Neuronal stem cell (in vitro differentiated cells): ENCODE measurements at regions not wholly inside any gene's neighbourhood (a gene's known extent, or its start where the extent isn't known, plus 50 kb on each side); places are given as distances from the start of the nearest gene placed in this dataset.
"Not testable (repeated sequence)": the region's sequence is repeated elsewhere in the genome, so short reads cannot be mapped to it uniquely, and the experiment has no call there.

Experiments
- DNase-seq: peaks from one replicate; pipeline ENCODE4 v3.0.0-alpha.2; 2013; ENCODE audit warnings: low spot score
- H2AFZ ChIP-seq: one replicate; pipeline ENCODE4 v1.6.1; 2013; ENCODE audit warnings: mild to moderate bottlenecking, low read length, inconsistent platforms
- H2AK5ac ChIP-seq: 2 replicates; pipeline ENCODE4 v1.6.1; 2013; ENCODE audit warnings: low read depth, mild to moderate bottlenecking, inconsistent platforms, low read length, moderate library complexity, mixed read lengths
- H2BK120ac ChIP-seq: 2 replicates; pipeline ENCODE4 v1.6.1; 2013; ENCODE audit warnings: low read depth, mild to moderate bottlenecking, inconsistent platforms, low read length, moderate library complexity, mixed read lengths
- H2BK12ac ChIP-seq: one replicate; pipeline ENCODE4 v1.6.1; 2013; ENCODE audit warnings: low read length, inconsistent platforms
- H2BK15ac ChIP-seq: 2 replicates; pipeline ENCODE4 v1.6.1; 2013; ENCODE audit warnings: mild to moderate bottlenecking, low read length, inconsistent platforms, mixed read lengths
- H2BK5ac ChIP-seq: one replicate; pipeline ENCODE4 v1.6.1; 2013; ENCODE audit warnings: inconsistent platforms, mild to moderate bottlenecking, low read length, moderate library complexity
- H3K14ac ChIP-seq: one replicate; pipeline ENCODE4 v1.6.1; 2013; ENCODE audit warnings: low read length, inconsistent platforms
- H3K18ac ChIP-seq: 2 replicates; pipeline ENCODE4 v1.6.1; 2013; ENCODE audit warnings: low read length, inconsistent platforms
- H3K23ac ChIP-seq: 2 replicates; pipeline ENCODE4 v1.6.1; 2013; ENCODE audit warnings: low read depth, mild to moderate bottlenecking, mixed read lengths, low read length, inconsistent platforms; ENCODE audit not compliant: poor library complexity
- H3K27ac ChIP-seq: replicated peaks from 3 replicates; pipeline ENCODE4 v1.5.1; 2013; ENCODE audit warnings: low read length, inconsistent platforms
- H3K27me3 ChIP-seq, 3 experiments: 2 replicates each; pipeline ENCODE4 v1.6.1; 2013; ENCODE audit warnings: low read length in 3 of 3, mild to moderate bottlenecking in 2 of 3, inconsistent platforms in 1 of 3, low read depth in 1 of 3, mixed read lengths in 1 of 3, moderate library complexity in 1 of 3; ENCODE audit not compliant: control insufficient read depth in 3 of 3, insufficient read depth in 3 of 3
- H3K36me3 ChIP-seq, 2 donors: replicated peaks in 1 of 2; 2 replicates each; pipeline ENCODE4 v1.6.1; 2013; ENCODE audit warnings: low read length in 2 of 2; ENCODE audit not compliant: control insufficient read depth in 2 of 2, insufficient read depth in 2 of 2
- H3K4ac ChIP-seq: 2 replicates; pipeline ENCODE4 v1.6.1; 2013; ENCODE audit warnings: inconsistent platforms, mild to moderate bottlenecking, low read length, moderate library complexity
- H3K4me1 ChIP-seq, 2 donors: 1 replicate in 1 of 2; 2 replicates in 1 of 2; pipeline ENCODE4 v1.6.1; 2013; ENCODE audit warnings: low read length in 2 of 2, low read depth in 1 of 2; ENCODE audit not compliant: control insufficient read depth in 2 of 2, insufficient read depth in 1 of 2
- H3K4me2 ChIP-seq: one replicate; pipeline ENCODE4 v1.6.1; 2013; ENCODE audit warnings: mild to moderate bottlenecking, low read length, inconsistent platforms; ENCODE audit not compliant: insufficient read depth, poor library complexity, severe bottlenecking
- H3K4me3 ChIP-seq, 2 donors: 2 replicates each; pipeline ENCODE4 v1.5.1; 2013; ENCODE audit warnings: low read length in 2 of 2, mild to moderate bottlenecking in 2 of 2, inconsistent platforms in 1 of 2, moderate library complexity in 1 of 2
- H3K79me1 ChIP-seq: one replicate; pipeline ENCODE4 v1.6.1; 2013; ENCODE audit warnings: low read depth, mild to moderate bottlenecking, inconsistent platforms, low read length, moderate library complexity
- H3K9ac ChIP-seq: one replicate; pipeline ENCODE4 v1.6.1; 2013; ENCODE audit warnings: mild to moderate bottlenecking, low read depth, low read length, inconsistent platforms; ENCODE audit not compliant: poor library complexity
- H3K9me3 ChIP-seq, 2 donors: replicated peaks in 1 of 2; 2 replicates each; pipeline versions ENCODE3 to v1.6.1; 2013; ENCODE audit warnings: low read length in 2 of 2, mild to moderate bottlenecking in 2 of 2, inconsistent platforms in 1 of 2, low read depth in 1 of 2, mixed read lengths in 1 of 2, moderate library complexity in 1 of 2; ENCODE audit not compliant: control insufficient read depth in 2 of 2, insufficient read depth in 1 of 2
- H4K8ac ChIP-seq: one replicate; pipeline ENCODE4 v1.6.1; 2013; ENCODE audit warnings: low read depth, mild to moderate bottlenecking, inconsistent platforms, low read length, moderate library complexity
- H4K91ac ChIP-seq: one replicate; pipeline ENCODE4 v1.6.1; 2013; ENCODE audit warnings: low read length, low read depth, mild to moderate bottlenecking, inconsistent platforms; ENCODE audit not compliant: poor library complexity
- WGBS, 2 donors: extraction: QIAGEN DNeasy Blood & Tissue Kit; methylation state at CpG; one replicate each; pipeline ENCODE4 v1.1.7; 2013; ENCODE audit warnings: missing lambda C conversion rate in 2 of 2, mixed read lengths in 1 of 2; ENCODE audit not compliant: insufficient read length in 2 of 2, insufficient replicate concordance in 1 of 2; ENCODE audit errors: extremely low coverage in 2 of 2; 5-methylcytosine and 5-hydroxymethylcytosine counted together

- H2AFZ ChIP-seq, H2BK5ac ChIP-seq, H3K27ac ChIP-seq, H3K4me1 ChIP-seq, H3K79me1 ChIP-seq, H3K14ac ChIP-seq, H3K36me3 ChIP-seq, H3K18ac ChIP-seq, H3K27me3 ChIP-seq, H3K23ac ChIP-seq, H3K4me2 ChIP-seq, H3K9ac ChIP-seq, H2BK15ac ChIP-seq, H4K8ac ChIP-seq, H3K4ac ChIP-seq, H4K91ac ChIP-seq, H2AK5ac ChIP-seq, H2BK120ac ChIP-seq, H3K9me3 ChIP-seq, H2BK12ac ChIP-seq, DNase-seq, H3K4me3 ChIP-seq: not testable (repeated sequence)
- WGBS, 2 donors: no CpG with 5 or more reads among the region's 9 CpGs
Measured at GRCh38 chr12:46474385-46474784, 101.8 kb upstream of the SLC38A2 start.

- Histone ChIP-seq H3K27me3 (no peaks in the 10 kb centered on the region), H3K27ac (no peak overlapping the region), H2AFZ (peak overlapping the region; percentile 37), H3K18ac (no peak overlapping the region), H3K23ac (no peak overlapping the region), H3K4me2 (no peak overlapping the region), H3K4me3 (no peak overlapping the region), H2BK15ac (no peak overlapping the region), H3K9me3 (no peaks in the 10 kb centered on the region), H3K14ac (no peak overlapping the region), H2BK5ac (no peak overlapping the region), H3K9ac (no peak overlapping the region), H3K36me3 (no peaks in the 10 kb centered on the region), H3K79me1 (no peaks in the 10 kb centered on the region), H4K8ac (no peak overlapping the region), H2BK120ac (no peak overlapping the region), H3K4me1 (no peaks in the 10 kb centered on the region), H2BK12ac (no peak overlapping the region), H2AK5ac (no peak overlapping the region), H4K91ac (no peak overlapping the region), H3K4ac (no peak overlapping the region)
- whole genome bisulfite sequencing, 2 donors: no CpG with 5 or more reads among the region's 8 CpGs
- no peak for DNase-seq
Measured at GRCh38 chr12:46473634-46474329, 101.2 kb upstream of the SLC38A2 start.

DNA sequence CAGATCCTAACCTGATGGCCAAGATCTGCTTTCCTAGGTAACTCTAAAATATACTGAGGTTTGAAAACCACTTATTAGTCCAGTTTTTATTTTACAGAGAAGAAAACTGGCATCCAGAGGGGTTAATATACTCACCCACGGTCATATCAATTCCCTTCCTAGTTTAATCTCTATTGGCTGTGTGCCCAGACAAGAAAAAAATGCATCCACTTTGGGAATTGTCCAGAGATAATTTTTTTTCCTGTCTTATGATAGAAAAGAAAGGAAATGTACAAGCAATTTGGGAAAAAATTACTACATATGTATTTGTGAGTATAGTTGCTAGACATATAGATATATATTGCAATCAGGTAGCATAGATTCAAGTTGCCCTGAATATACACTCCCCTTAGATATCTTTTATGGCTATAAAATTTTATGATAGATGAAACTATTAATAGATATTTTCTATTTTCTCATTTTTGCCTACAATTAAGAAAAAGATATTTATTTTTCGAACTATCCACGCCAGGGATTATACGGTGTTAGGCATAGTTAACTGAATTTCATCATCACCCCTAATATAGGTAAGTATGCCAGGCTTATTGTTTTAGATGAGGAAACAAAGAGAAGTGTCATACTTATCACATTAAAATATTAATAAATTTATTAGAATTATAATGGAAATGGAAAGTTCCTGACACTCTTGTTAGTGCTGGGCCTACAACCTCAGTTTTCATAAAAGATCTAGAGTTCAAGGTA, 100.5 kb upstream of the SLC38A2 start:
- no peaks in the 10 kb centered on the region for H3K79me1 ChIP-seq
- H2BK12ac ChIP-seq: no peak overlapping the region
- H3K36me3 ChIP-seq: no peaks in the 10 kb centered on the region
- no peak overlapping the region for H3K14ac ChIP-seq
- no peak overlapping the region for H2AK5ac ChIP-seq
- H3K4me2 ChIP-seq: no peak overlapping the region
- no peaks in the 10 kb centered on the region for H3K4me1 ChIP-seq
- no peak overlapping the region for H3K18ac ChIP-seq
- H3K4me3 ChIP-seq: no peak overlapping the region
- no peak overlapping the region for H3K27ac ChIP-seq
- DNase-seq: no peak
- no CpG with 5 or more reads among the region's 4 CpGs for WGBS, 2 donors
- no peak overlapping the region for H4K8ac ChIP-seq
- H2AFZ ChIP-seq: no peak overlapping the region
- no peak overlapping the region for H2BK120ac ChIP-seq
- no peak overlapping the region for H3K4ac ChIP-seq
- H3K9ac ChIP-seq: no peak overlapping the region
- H3K27me3 ChIP-seq: no peaks in the 10 kb centered on the region
- H3K23ac ChIP-seq: no peak overlapping the region
- H3K9me3 ChIP-seq: no peaks in the 10 kb centered on the region
- H2BK5ac ChIP-seq: no peak overlapping the region
- H4K91ac ChIP-seq: no peak overlapping the region
- H2BK15ac ChIP-seq: no peak overlapping the region

GRCh38 chr12:46472144-46472705, 99.7 kb upstream of the SLC38A2 start:
- H4K91ac ChIP-seq: no peak overlapping the region

More at GRCh38 chr12:46472144-46472705, 99.7 kb upstream of the SLC38A2 start:
- no peaks in the 10 kb centered on the region for H3K79me1 ChIP-seq
- no peak overlapping the region for H2AFZ ChIP-seq
- H2BK12ac ChIP-seq: no peak overlapping the region
- no peak overlapping the region for H3K27ac ChIP-seq
- no peak overlapping the region for H2AK5ac ChIP-seq
- no peak overlapping the region for H2BK5ac ChIP-seq
- H3K4me3 ChIP-seq: no peak overlapping the region
- H3K14ac ChIP-seq: no peak overlapping the region
- H3K18ac ChIP-seq: no peak overlapping the region
- no peak overlapping the region for H3K9ac ChIP-seq
- H3K27me3 ChIP-seq: no peaks in the 10 kb centered on the region
- no peaks in the 10 kb centered on the region for H3K4me1 ChIP-seq
- H3K36me3 ChIP-seq: no peaks in the 10 kb centered on the region
- no peak for DNase-seq
- no peak overlapping the region for H2BK15ac ChIP-seq
- H3K9me3 ChIP-seq: no peaks in the 10 kb centered on the region
- no peak overlapping the region for H2BK120ac ChIP-seq
- no peak overlapping the region for H3K4ac ChIP-seq
- H4K8ac ChIP-seq: no peak overlapping the region
- H3K23ac ChIP-seq: no peak overlapping the region
- no peak overlapping the region for H3K4me2 ChIP-seq
- WGBS, 2 donors: no CpG with 5 or more reads among the region's 5 CpGs
